Calu3 (cell line): ENCODE measurements at regions not wholly inside any gene's neighbourhood (a gene's known extent, or its start where the extent isn't known, plus 50 kb on each side); places are given as distances from the start of the nearest gene placed in this dataset.

Experiments
- BruUV-seq: library from RNA; stranded (reverse); fragments of 400-500 nt; replicated peaks from 2 replicates; lab custom pipeline; 2021; lab: Mats Ljungman, UMichigan
- CTCF ChIA-PET: fragments of 300-600 bp; sonication (Branson Sonifier 250); formaldehyde crosslinking; loops from one replicate; lab custom pipeline; 2022; ENCODE audit warnings: antibody characterized with exemption; lab: Charles Lee
- DNase-seq: peaks from one replicate; pipeline ENCODE4 v3.0.0; 2022
- H3K27ac Mint-ChIP-seq: one replicate; pipeline ENCODE4 v1.8.0; 2022; ENCODE audit warnings: mixed read lengths; ENCODE audit not compliant: unreplicated experiment
- H3K27me3 Mint-ChIP-seq: one replicate; pipeline ENCODE4 v1.8.0; 2022; ENCODE audit warnings: mixed read lengths; ENCODE audit not compliant: unreplicated experiment
- H3K36me3 Mint-ChIP-seq: one replicate; pipeline ENCODE4 v1.8.0; 2022; ENCODE audit warnings: mild to moderate bottlenecking, moderate library complexity, mixed read lengths; ENCODE audit not compliant: insufficient read depth, unreplicated experiment
- H3K4me1 Mint-ChIP-seq: one replicate; pipeline ENCODE4 v1.8.0; 2022; ENCODE audit warnings: mild to moderate bottlenecking, low read depth, mixed read lengths; ENCODE audit not compliant: unreplicated experiment
- H3K4me3 Mint-ChIP-seq: one replicate; pipeline ENCODE4 v1.8.0; 2022; ENCODE audit warnings: mild to moderate bottlenecking, low read depth, moderate library complexity, mixed read lengths; ENCODE audit not compliant: unreplicated experiment
- H3K9me3 Mint-ChIP-seq: one replicate; pipeline ENCODE4 v1.8.0; 2022; ENCODE audit warnings: low read depth, mixed read lengths; ENCODE audit not compliant: unreplicated experiment
- CTCF ChIP-seq: fragments of 200-600 bp; IDR thresholded peaks from one replicate; pipeline ENCODE4 v1.8.0; 2022; ENCODE audit warnings: antibody characterized with exemption; ENCODE audit not compliant: unreplicated experiment
- intact Hi-C: fragments of 100-400 bp; cut with micrococcal nuclease; formaldehyde crosslinking; loops from one replicate; pipeline ENCODE4 v1.10.0; 2022; ENCODE audit not compliant: unreplicated experiment

- no TSS peak for BruUV-seq
- H3K27ac Mint-ChIP-seq, result no peak overlapping the region
- CTCF ChIA-PET, result no interaction called here
- H3K27me3 Mint-ChIP-seq, result peaks cover 10% of the 10 kb centered on the region
- no peak for TF ChIP-seq CTCF
- H3K4me1 Mint-ChIP-seq, result no peaks in the 10 kb centered on the region
- H3K4me3 Mint-ChIP-seq, result no peak overlapping the region
- no peaks in the 10 kb centered on the region for H3K36me3 Mint-ChIP-seq
- H3K9me3 Mint-ChIP-seq, result peaks cover 5% of the 10 kb centered on the region
- intact Hi-C loops, result no loop called here
- no peak for DNase-seq
These were observed 221.5 kb downstream of the BUB3 start for GRCh38 chr10:123375738-123376137.

- H3K27me3 Mint-ChIP-seq, result peaks cover 25% of the 10 kb centered on the region
These were observed 223.7 kb downstream of the BUB3 start for GRCh38 chr10:123377883-123378282.

GRCh38 chr10:123378302-123378701, 224.1 kb downstream of the BUB3 start:
- no peaks in the 10 kb centered on the region for H3K36me3 Mint-ChIP-seq
- H3K27ac Mint-ChIP-seq, result no peak overlapping the region
- no peak for TF ChIP-seq CTCF
- DNase-seq, result no peak
- H3K4me1 Mint-ChIP-seq, result no peaks in the 10 kb centered on the region
- CTCF ChIA-PET, result interaction anchor here (1.2 kb wide), 1 partner anchor 224 kb away, joined by 3 read pairs; the partner anchor contains the start of gene BUB3
- peaks cover 25% of the 10 kb centered on the region for H3K27me3 Mint-ChIP-seq
- no TSS peak for BruUV-seq
- no peak overlapping the region for H3K4me3 Mint-ChIP-seq
- H3K9me3 Mint-ChIP-seq, result no peaks in the 10 kb centered on the region
- intact Hi-C loops, result no loop called here

More at GRCh38 chr10:123377883-123378282, 223.7 kb downstream of the BUB3 start:
- H3K4me1 Mint-ChIP-seq, result no peaks in the 10 kb centered on the region
- intact Hi-C loops, result no loop called here
- CTCF ChIA-PET, result interaction anchor here (1.2 kb wide), 1 partner anchor 224 kb away, joined by 3 read pairs; the partner anchor contains the start of gene BUB3
- no peaks in the 10 kb centered on the region for H3K9me3 Mint-ChIP-seq
- no TSS peak for BruUV-seq
- H3K27ac Mint-ChIP-seq, result no peak overlapping the region
- H3K36me3 Mint-ChIP-seq, result no peaks in the 10 kb centered on the region
- no peak for DNase-seq
- H3K4me3 Mint-ChIP-seq, result no peak overlapping the region
- no peak for TF ChIP-seq CTCF

- H3K4me3 Mint-ChIP-seq, result no peak overlapping the region
- CTCF ChIA-PET, result no interaction called here
- intact Hi-C loops, result no loop called here
These were observed 225.0 kb downstream of the BUB3 start for GRCh38 chr10:123379156-123379555.

More at GRCh38 chr10:123379156-123379555, 225.0 kb downstream of the BUB3 start:
- Mint-ChIP-seq H3K9me3 (no peaks in the 10 kb centered on the region), H3K4me1 (no peaks in the 10 kb centered on the region), H3K36me3 (no peaks in the 10 kb centered on the region), H3K27me3 (peaks cover 25% of the 10 kb centered on the region), H3K27ac (no peak overlapping the region)
- no peak for TF ChIP-seq CTCF
- BruUV-seq, result no TSS peak
- DNase-seq, result no peak
